HG02884 (cell line): ENCODE measurements at regions not wholly inside any gene's neighbourhood (a gene's known extent, or its start where the extent isn't known, plus 50 kb on each side); places are given as distances from the start of the nearest gene placed in this dataset.
"Not testable (repeated sequence)": the region's sequence is repeated elsewhere in the genome, so short reads cannot be mapped to it uniquely, and the experiment has no call there.

ENCODE experiments used
- ATAC-seq: cut with Tn5 transposase; IDR thresholded peaks from one replicate; pipeline ENCODE4 v1.9.1; 2021; ENCODE audit warnings: mild to moderate bottlenecking, moderate library complexity; ENCODE audit not compliant: unreplicated experiment

- ATAC-seq: no peak
These were observed 106.7 kb upstream of the KDM7A start for GRCh38 chr7:140283472-140283871.

GRCh38 chr7:140281960-140282359 is 105.2 kb upstream of the KDM7A start:
- ATAC-seq: no peak

- no peak for ATAC-seq
These were observed 104.5 kb upstream of the KDM7A start for GRCh38 chr7:140281255-140281654.

- no peak for ATAC-seq
These were observed 99.2 kb upstream of the KDM7A start for GRCh38 chr7:140276001-140276400.

- ATAC-seq: no peak
These were observed 98.5 kb upstream of the KDM7A start for GRCh38 chr7:140275069-140275965.

- no peak for ATAC-seq
These were observed 96.6 kb upstream of the KDM7A start for GRCh38 chr7:140273417-140273816.

- not testable (repeated sequence) for ATAC-seq
These were observed 94.8 kb upstream of the KDM7A start for GRCh38 chr7:140271643-140271968.

GRCh38 chr7:140269004-140269638 is 92.3 kb upstream of the KDM7A start:
- ATAC-seq: no peak

GRCh38 chr7:140267381-140268226 is 90.8 kb upstream of the KDM7A start:
- ATAC-seq: no peak

- no peak for ATAC-seq
These were observed 86.5 kb upstream of the KDM7A start for GRCh38 chr7:140263277-140263676.

- ATAC-seq: no peak
These were observed 85.6 kb upstream of the KDM7A start for GRCh38 chr7:140262242-140262903.

GRCh38 chr7:140261522-140261921 is 84.7 kb upstream of the KDM7A start:
- no peak for ATAC-seq

- ATAC-seq: no peak
These were observed 84.3 kb upstream of the KDM7A start for GRCh38 chr7:140261105-140261486.

- no peak for ATAC-seq
These were observed 83.7 kb upstream of the KDM7A start for GRCh38 chr7:140260352-140261104.

GRCh38 chr7:140257278-140257677 is 80.5 kb upstream of the KDM7A start:
- ATAC-seq: not testable (repeated sequence)

- not testable (repeated sequence) for ATAC-seq
These were observed 78.2 kb upstream of the KDM7A start for GRCh38 chr7:140254976-140255375.

GRCh38 chr7:140249036-140249806 is 72.4 kb upstream of the KDM7A start:
- ATAC-seq: no peak

GRCh38 chr7:140247559-140247958 is 70.8 kb upstream of the KDM7A start:
- ATAC-seq: no peak

GRCh38 chr7:140245611-140246105 is 68.9 kb upstream of the KDM7A start:
- ATAC-seq: no peak
